ENCODE measurements at regions not wholly inside any gene's neighbourhood (a gene's known extent, or its start where the extent isn't known, plus 50 kb on each side); places are given as distances from the start of the nearest gene placed in this dataset.

DNA sequence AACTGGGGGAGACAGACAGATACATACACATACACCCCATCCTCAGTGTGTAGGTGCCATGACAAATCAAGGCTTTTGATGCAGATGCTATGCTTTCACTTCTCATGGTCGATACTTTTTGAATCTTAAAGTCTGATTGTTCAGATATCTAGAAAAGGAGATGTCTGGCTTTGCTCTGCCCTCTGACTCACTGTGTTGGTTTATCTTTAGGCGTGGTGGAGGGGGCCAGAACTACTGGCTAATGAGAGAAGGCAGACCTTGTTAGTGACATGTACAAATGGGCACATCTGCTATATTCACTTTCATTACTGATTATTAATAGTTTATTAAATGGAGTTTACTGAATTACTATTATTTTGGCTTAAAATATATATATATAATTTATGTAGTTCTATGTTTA lies 444.3 kb upstream of the RGS6 start:
- H3K4me3 Mint-ChIP-seq = no peak overlapping the region
- no peaks in the 10 kb centered on the region for H3K27me3 Mint-ChIP-seq
- intact Hi-C loops (cut with micrococcal nuclease) = no loop called here
- peaks cover 17% of the 10 kb centered on the region for H3K4me1 Mint-ChIP-seq (ENCODE audit: low read depth)
- DNase-seq = no peak
- peaks cover 7% of the 10 kb centered on the region for H3K36me3 Mint-ChIP-seq
- ChIA-PET CTCF (no interaction called here), POLR2A (no interaction called here)
- H3K27ac Mint-ChIP-seq = no peak overlapping the region
- no peaks in the 10 kb centered on the region for H3K9me3 Mint-ChIP-seq

GRCh38 chr14:71488703-71489191 lies 443.5 kb upstream of the RGS6 start:
- H3K4me3 Mint-ChIP-seq = no peak overlapping the region
- intact Hi-C loops (cut with micrococcal nuclease) = no loop called here
- DNase-seq = no peak
- ChIA-PET CTCF (no interaction called here), POLR2A (no interaction called here)
- no peaks in the 10 kb centered on the region for H3K9me3 Mint-ChIP-seq
- no peak overlapping the region for H3K27ac Mint-ChIP-seq
- no peaks in the 10 kb centered on the region for H3K27me3 Mint-ChIP-seq
- peaks cover 5% of the 10 kb centered on the region for H3K36me3 Mint-ChIP-seq
- H3K4me1 Mint-ChIP-seq (ENCODE audit: low read depth) = peaks cover 15% of the 10 kb centered on the region

DNA sequence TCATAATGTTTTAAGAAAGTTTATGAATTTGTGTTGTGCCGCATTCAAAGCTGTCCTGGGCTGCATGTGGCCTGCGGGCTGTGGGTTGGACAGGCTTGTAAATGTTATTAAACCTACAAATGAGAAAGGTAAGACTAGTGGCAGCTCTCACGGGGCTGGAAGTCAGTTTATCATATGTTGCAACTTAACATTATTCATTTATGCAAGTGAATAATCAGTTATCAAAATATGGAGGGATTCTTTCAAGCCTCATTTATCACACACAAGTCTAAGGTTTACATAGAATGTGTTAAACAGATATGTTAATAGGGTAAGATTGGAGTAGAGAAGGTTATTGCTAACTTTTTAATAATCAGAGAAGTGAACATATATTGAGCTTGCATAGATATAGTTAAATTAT lies 442.5 kb upstream of the RGS6 start:
- H3K27me3 Mint-ChIP-seq = no peaks in the 10 kb centered on the region
- intact Hi-C loops (cut with micrococcal nuclease) = loop anchor here (5.0 kb wide), 1 partner anchor 473 kb away; no protein-coding TSS in a partner anchor
- peaks cover 14% of the 10 kb centered on the region for H3K4me1 Mint-ChIP-seq (ENCODE audit: low read depth)
- DNase-seq = no peak
- CTCF ChIA-PET = interaction anchor here (0.7 kb wide), 1 partner anchor 366 kb away, joined by 3 read pairs; no protein-coding TSS in a partner anchor
- no peaks in the 10 kb centered on the region for H3K9me3 Mint-ChIP-seq
- no peak overlapping the region for H3K27ac Mint-ChIP-seq
- H3K36me3 Mint-ChIP-seq = peaks cover 5% of the 10 kb centered on the region
- no peak overlapping the region for H3K4me3 Mint-ChIP-seq
- POLR2A ChIA-PET = no interaction called here

- no peak overlapping the region for H3K4me3 Mint-ChIP-seq
- H3K27ac Mint-ChIP-seq = no peak overlapping the region
- no peak for DNase-seq
- H3K36me3 Mint-ChIP-seq = peaks cover 10% of the 10 kb centered on the region
- intact Hi-C loops (cut with micrococcal nuclease) = loop anchor here (5.0 kb wide), 1 partner anchor 470 kb away; no protein-coding TSS in a partner anchor
- H3K4me1 Mint-ChIP-seq (ENCODE audit: low read depth) = peaks cover 11% of the 10 kb centered on the region
- no peaks in the 10 kb centered on the region for H3K27me3 Mint-ChIP-seq
- POLR2A ChIA-PET = no interaction called here
- CTCF ChIA-PET = no interaction called here
- H3K9me3 Mint-ChIP-seq = peaks cover 3% of the 10 kb centered on the region
Measured at GRCh38 chr14:71491931-71492330, 440.3 kb upstream of the RGS6 start.

GRCh38 chr14:71492346-71492745 lies 439.9 kb upstream of the RGS6 start:
- Mint-ChIP-seq H3K27ac (no peak overlapping the region), H3K4me1 (ENCODE audit: low read depth) (peaks cover 9% of the 10 kb centered on the region), H3K9me3 (peaks cover 3% of the 10 kb centered on the region), H3K36me3 (peaks cover 6% of the 10 kb centered on the region), H3K27me3 (no peaks in the 10 kb centered on the region), H3K4me3 (no peak overlapping the region)
- ChIA-PET CTCF (no interaction called here), POLR2A (no interaction called here)
- intact Hi-C loops (cut with micrococcal nuclease) = loop anchor here (5.0 kb wide), 1 partner anchor 470 kb away; no protein-coding TSS in a partner anchor
- no peak for DNase-seq

DNA sequence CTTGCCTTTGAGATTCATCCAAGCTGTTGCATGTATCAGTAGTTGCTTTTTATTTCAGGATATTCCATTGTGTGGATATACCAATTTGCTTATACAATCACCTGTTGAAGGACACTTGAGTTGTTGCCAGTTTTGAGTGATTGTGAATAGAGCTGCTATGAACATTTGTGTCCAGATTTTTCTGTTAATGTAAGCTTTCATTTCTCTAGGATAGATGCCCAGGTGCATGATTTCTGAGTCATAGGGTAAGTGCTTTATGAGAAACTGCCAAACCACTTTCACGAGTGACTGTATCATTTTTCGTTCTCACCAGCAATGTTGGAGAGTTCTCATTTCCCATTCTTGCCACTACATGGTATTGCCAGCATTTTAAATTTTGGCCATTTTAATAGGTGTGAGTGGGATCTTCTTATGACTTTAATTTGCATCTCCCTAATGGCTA lies 434.6 kb upstream of the RGS6 start:
- Mint-ChIP-seq H3K4me1 (ENCODE audit: low read depth) (peaks cover 15% of the 10 kb centered on the region), H3K27me3 (no peaks in the 10 kb centered on the region), H3K36me3 (peaks cover 5% of the 10 kb centered on the region), H3K9me3 (peaks cover 3% of the 10 kb centered on the region), H3K4me3 (no peak overlapping the region), H3K27ac (no peak overlapping the region)
- DNase-seq = no peak
- intact Hi-C loops (cut with micrococcal nuclease) = loop anchor here (1.0 to 5.0 kb wide), 3 partner anchors 27 to 165 kb away; no protein-coding TSS in a partner anchor
- ChIA-PET CTCF (interaction anchor here (0.7 to 1.2 kb wide), 4 partner anchors 25 to 296 kb away, joined by 3 read pairs; no protein-coding TSS in a partner anchor), POLR2A (interaction anchor here (1.1 kb wide), 1 partner anchor 25 kb away, joined by 3 read pairs; no protein-coding TSS in a partner anchor)

DNA sequence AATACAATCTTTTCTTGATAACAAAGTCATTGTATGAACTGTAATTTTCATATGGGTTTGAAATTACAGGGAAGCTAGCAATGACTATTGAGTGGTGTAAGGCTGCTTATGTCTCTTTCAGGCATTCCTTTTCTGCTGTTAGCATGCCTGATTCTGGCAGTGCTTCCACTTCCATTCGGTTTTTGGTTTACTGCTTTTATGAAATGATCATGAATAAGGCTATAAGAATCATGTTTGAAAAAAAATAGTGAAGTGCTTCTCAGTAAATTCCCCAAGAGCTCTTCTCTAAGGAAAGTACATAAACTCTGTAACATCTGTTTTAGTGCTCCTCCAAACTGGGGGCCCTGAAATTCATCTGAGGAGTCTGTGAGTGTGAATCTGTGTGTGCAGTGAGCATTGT lies 434.0 kb upstream of the RGS6 start:
- peaks cover 5% of the 10 kb centered on the region for H3K36me3 Mint-ChIP-seq
- H3K27ac Mint-ChIP-seq = no peak overlapping the region
- peaks cover 15% of the 10 kb centered on the region for H3K4me1 Mint-ChIP-seq (ENCODE audit: low read depth)
- CTCF ChIA-PET = interaction anchor here (0.9 to 1.2 kb wide), 4 partner anchors 25 to 77 kb away, joined by 3 read pairs; no protein-coding TSS in a partner anchor
- DNase-seq = no peak
- POLR2A ChIA-PET = interaction anchor here (1.1 kb wide), 1 partner anchor 26 kb away, joined by 3 read pairs; no protein-coding TSS in a partner anchor
- no peak overlapping the region for H3K4me3 Mint-ChIP-seq
- intact Hi-C loops (cut with micrococcal nuclease) = loop anchor here (5.0 kb wide), 1 partner anchor 166 kb away; no protein-coding TSS in a partner anchor
- no peaks in the 10 kb centered on the region for H3K27me3 Mint-ChIP-seq
- H3K9me3 Mint-ChIP-seq = peaks cover 3% of the 10 kb centered on the region

- ChIA-PET POLR2A (no interaction called here), CTCF (interaction anchor here (0.9 to 1.2 kb wide), 2 partner anchors 56 to 78 kb away, joined by 3 read pairs; no protein-coding TSS in a partner anchor)
- H3K4me1 Mint-ChIP-seq (ENCODE audit: low read depth) = peaks cover 15% of the 10 kb centered on the region
- intact Hi-C loops (cut with micrococcal nuclease) = loop anchor here (5.0 kb wide), 1 partner anchor 167 kb away; no protein-coding TSS in a partner anchor
- no peaks in the 10 kb centered on the region for H3K27me3 Mint-ChIP-seq
- H3K4me3 Mint-ChIP-seq = no peak overlapping the region
- H3K27ac Mint-ChIP-seq = no peak overlapping the region
- H3K36me3 Mint-ChIP-seq = peaks cover 5% of the 10 kb centered on the region
- peaks cover 3% of the 10 kb centered on the region for H3K9me3 Mint-ChIP-seq
- DNase-seq = no peak
Measured at GRCh38 chr14:71499018-71499417, 433.2 kb upstream of the RGS6 start.

DNA sequence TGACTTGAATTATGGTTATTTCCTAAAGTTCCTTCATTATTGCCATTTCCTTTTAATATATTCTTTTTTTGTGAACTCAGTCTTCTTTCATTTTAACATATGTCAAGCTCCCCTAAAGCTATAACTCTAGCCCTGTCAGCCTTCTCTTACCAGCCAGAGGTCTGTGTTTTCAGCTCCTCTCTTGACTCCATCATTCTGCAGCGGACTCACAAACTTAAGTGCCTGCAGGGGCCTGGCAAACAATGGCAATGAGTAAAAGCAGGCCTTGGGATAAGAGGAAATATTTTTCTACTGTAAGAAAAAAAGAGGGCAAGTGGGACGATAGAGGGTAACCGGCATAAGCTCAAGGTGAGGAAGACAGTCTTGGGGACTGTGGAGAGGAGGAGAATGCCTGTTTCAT lies 424.5 kb upstream of the RGS6 start:
- Mint-ChIP-seq H3K9me3 (no peaks in the 10 kb centered on the region), H3K27me3 (no peaks in the 10 kb centered on the region), H3K27ac (no peak overlapping the region), H3K4me1 (ENCODE audit: low read depth) (no peaks in the 10 kb centered on the region), H3K36me3 (peaks cover 4% of the 10 kb centered on the region), H3K4me3 (no peak overlapping the region)
- intact Hi-C loops (cut with micrococcal nuclease) = no loop called here
- DNase-seq = no peak
- CTCF ChIA-PET = no interaction called here
- POLR2A ChIA-PET = no interaction called here

GRCh38 chr14:71508901-71509300 lies 423.3 kb upstream of the RGS6 start:
- H3K36me3 Mint-ChIP-seq = peaks cover 10% of the 10 kb centered on the region
- ChIA-PET POLR2A (no interaction called here), CTCF (no interaction called here)
- no peaks in the 10 kb centered on the region for H3K9me3 Mint-ChIP-seq
- no peak overlapping the region for H3K27ac Mint-ChIP-seq
- no peaks in the 10 kb centered on the region for H3K27me3 Mint-ChIP-seq
- DNase-seq = no peak
- no peaks in the 10 kb centered on the region for H3K4me1 Mint-ChIP-seq (ENCODE audit: low read depth)
- H3K4me3 Mint-ChIP-seq = no peak overlapping the region
- intact Hi-C loops (cut with micrococcal nuclease) = no loop called here

DNA sequence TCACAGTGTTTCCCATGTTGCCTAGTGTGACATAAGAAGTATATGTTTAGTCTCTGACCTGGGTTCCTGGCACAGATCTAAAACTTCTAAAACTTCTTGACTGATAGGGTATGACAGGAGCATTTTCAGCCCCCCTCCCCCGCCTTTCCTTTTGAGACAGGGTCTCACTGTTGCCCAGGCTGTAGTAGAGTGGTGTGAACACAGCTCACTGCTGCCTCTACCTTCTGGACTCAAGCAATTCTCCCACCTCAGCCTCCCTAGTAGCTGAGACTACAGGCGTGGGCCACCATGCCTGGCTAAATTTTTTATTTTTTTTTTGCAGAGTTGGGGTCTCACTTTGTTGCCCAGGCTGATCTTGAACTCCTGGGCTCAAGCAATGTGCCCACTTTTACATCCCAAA lies 421.1 kb upstream of the RGS6 start:
- H3K4me1 Mint-ChIP-seq (ENCODE audit: low read depth) = no peaks in the 10 kb centered on the region
- peaks cover 19% of the 10 kb centered on the region for H3K36me3 Mint-ChIP-seq
- H3K27me3 Mint-ChIP-seq = no peaks in the 10 kb centered on the region
- no peak for DNase-seq
- intact Hi-C loops (cut with micrococcal nuclease) = no loop called here
- CTCF ChIA-PET = no interaction called here
- no peaks in the 10 kb centered on the region for H3K9me3 Mint-ChIP-seq
- POLR2A ChIA-PET = no interaction called here
- no peak overlapping the region for H3K4me3 Mint-ChIP-seq
- no peak overlapping the region for H3K27ac Mint-ChIP-seq

DNA sequence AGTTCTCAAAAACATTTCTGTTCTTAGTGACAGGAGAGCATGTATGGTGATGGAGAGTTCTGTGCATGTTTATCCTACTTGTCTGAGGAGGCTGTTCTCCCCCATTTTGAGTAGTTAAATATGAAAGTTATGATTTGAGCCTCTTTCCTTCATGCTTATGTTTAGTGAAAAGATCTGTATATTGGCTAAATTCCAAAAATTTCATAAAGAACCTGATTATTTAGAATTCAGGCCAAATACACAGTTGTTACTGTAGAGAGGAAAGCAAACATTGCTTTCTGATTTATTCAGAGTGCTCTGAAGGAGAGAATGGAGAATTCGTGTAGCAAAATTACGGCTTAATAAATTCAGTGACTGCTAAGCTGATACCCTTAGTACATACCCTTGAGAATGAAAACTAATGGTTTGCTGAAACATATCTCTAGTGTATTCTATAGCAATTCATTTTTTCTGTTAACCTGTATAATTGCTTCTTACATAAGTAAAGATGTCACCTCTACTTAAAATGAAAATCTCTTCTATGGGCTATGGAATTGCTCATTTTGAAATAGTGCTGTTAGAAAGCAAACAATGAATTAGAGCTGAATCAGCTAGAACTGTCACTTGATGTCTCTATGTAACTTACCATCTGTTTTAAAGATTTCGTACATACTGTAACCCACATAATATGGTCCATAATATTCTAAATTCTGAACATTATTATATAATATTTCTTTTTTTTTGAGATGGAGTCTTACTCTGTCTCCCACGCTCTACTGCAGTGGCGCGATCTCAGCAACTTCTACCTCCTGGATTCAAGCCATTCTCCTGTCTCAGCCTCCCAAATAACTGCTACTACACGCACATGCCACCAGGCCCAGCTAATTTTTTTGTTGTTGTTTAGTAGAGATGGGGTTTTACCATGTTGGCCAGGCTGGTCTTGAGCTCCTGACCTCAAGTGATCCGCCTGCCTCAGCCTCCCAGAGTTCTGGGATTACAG lies 417.0 kb upstream of the RGS6 start:
- Mint-ChIP-seq H3K4me3 (no peak overlapping the region), H3K9me3 (peaks cover 2% of the 10 kb centered on the region), H3K4me1 (ENCODE audit: low read depth) (no peaks in the 10 kb centered on the region), H3K27me3 (no peaks in the 10 kb centered on the region), H3K27ac (no peak overlapping the region), H3K36me3 (peaks cover 26% of the 10 kb centered on the region)
- ChIA-PET CTCF (no interaction called here), POLR2A (interaction anchor here (0.6 to 1.0 kb wide), 3 partner anchors 13 to 690 kb away, joined by 3 to 4 read pairs (median 3); no protein-coding TSS in a partner anchor)
- DNase-seq = no peak
- intact Hi-C loops (cut with micrococcal nuclease) = no loop called here

All from activated CD4-positive, alpha-beta memory T cell treated with anti-CD3 and anti-CD28 coated beads for 36 hours (primary cell).